ENCODE measurements at regions not wholly inside any gene's neighbourhood (a gene's known extent, or its start where the extent isn't known, plus 50 kb on each side); places are given as distances from the start of the nearest gene placed in this dataset.

DNA sequence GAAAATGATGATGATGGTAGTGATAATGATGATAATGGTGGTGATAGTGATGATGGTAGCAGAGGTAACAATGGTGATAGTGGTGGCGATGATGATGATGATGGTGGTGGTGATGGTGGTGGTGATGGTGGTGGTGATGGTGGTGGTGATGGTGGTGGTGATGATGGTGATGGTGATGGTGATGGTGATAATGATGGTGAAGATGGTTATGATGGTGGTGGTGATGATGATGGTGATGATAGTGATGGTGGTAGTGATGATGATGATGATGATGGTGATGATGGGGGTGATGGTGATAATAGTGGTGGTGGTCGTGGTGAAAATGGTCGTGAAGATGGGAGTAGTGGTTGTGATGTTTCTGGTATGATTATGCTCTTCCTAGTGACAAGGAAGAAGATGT is 581.8 kb downstream of the HS3ST4 start:
- H3K27me3 Mint-ChIP-seq = no peaks in the 10 kb centered on the region
- intact Hi-C loops (cut with micrococcal nuclease) = no loop called here
- ChIA-PET POLR2A (no interaction called here), CTCF (no interaction called here)
- no peak for ATAC-seq (ENCODE audit: low read depth)
- peaks cover 3% of the 10 kb centered on the region for H3K9me3 Mint-ChIP-seq
- TF ChIP-seq CTCF (IDR thresholded peaks at IDR 0.05) = no peak
- H3K4me3 Mint-ChIP-seq = no peak overlapping the region
- no peaks in the 10 kb centered on the region for H3K36me3 Mint-ChIP-seq (ENCODE audit: low read depth)
- H3K4me1 Mint-ChIP-seq = peaks cover 1% of the 10 kb centered on the region
- no peak for DNase-seq
- H3K27ac Mint-ChIP-seq = no peak overlapping the region

DNA sequence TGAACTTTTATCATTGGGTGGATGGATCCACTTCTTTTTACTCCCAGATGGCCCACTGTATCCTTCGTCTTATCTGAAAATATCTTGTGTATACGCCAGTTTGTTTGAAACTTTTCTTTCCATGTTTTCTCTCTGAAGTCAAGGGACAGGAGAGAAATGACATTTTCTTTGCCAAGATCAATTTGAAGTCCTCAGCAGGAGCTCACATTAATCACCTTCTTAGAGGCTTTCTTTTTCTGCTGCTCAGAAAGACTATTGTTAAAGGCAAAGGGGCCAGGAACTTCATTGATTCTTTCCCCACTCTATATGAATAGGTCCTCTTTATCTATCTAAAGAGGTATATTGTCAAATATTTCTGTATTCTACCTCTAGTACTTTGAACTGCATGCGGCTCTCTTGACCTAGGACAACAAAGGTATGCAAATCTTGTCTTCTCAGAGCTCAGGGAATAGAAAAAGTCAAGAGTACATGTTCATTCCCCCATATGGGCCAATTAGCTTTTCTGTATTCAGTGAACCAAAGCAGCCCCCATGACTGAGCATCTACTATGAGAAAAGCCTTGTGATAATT is 583.3 kb downstream of the HS3ST4 start:
- no peak for TF ChIP-seq CTCF (IDR thresholded peaks at IDR 0.05)
- no peak overlapping the region for H3K4me3 Mint-ChIP-seq
- no peaks in the 10 kb centered on the region for H3K27me3 Mint-ChIP-seq
- POLR2A ChIA-PET = no interaction called here
- ATAC-seq (ENCODE audit: low read depth) (no peak), DNase-seq (no peak)
- intact Hi-C loops (cut with micrococcal nuclease) = no loop called here
- CTCF ChIA-PET = no interaction called here
- H3K36me3 Mint-ChIP-seq (ENCODE audit: low read depth) = no peaks in the 10 kb centered on the region
- H3K27ac Mint-ChIP-seq = no peak overlapping the region
- H3K9me3 Mint-ChIP-seq = peaks cover 3% of the 10 kb centered on the region
- no peaks in the 10 kb centered on the region for H3K4me1 Mint-ChIP-seq

- intact Hi-C loops (cut with micrococcal nuclease) = no loop called here
- H3K4me1 Mint-ChIP-seq = no peaks in the 10 kb centered on the region
- peaks cover 3% of the 10 kb centered on the region for H3K9me3 Mint-ChIP-seq
- CTCF ChIA-PET = no interaction called here
- DNase-seq (no peak), ATAC-seq (ENCODE audit: low read depth) (no peak)
- TF ChIP-seq CTCF (IDR thresholded peaks at IDR 0.05) = no peak
- POLR2A ChIA-PET = no interaction called here
- no peaks in the 10 kb centered on the region for H3K27me3 Mint-ChIP-seq
- no peaks in the 10 kb centered on the region for H3K36me3 Mint-ChIP-seq (ENCODE audit: low read depth)
- H3K4me3 Mint-ChIP-seq = no peak overlapping the region
- no peak overlapping the region for H3K27ac Mint-ChIP-seq
These were observed 584.5 kb downstream of the HS3ST4 start for GRCh38 chr16:26276289-26276688.

GRCh38 chr16:26281381-26282110 is 589.8 kb downstream of the HS3ST4 start:
- intact Hi-C loops (cut with micrococcal nuclease) = no loop called here
- DNase-seq (no peak), ATAC-seq (ENCODE audit: low read depth) (no peak)
- no peaks in the 10 kb centered on the region for H3K36me3 Mint-ChIP-seq (ENCODE audit: low read depth)
- no peaks in the 10 kb centered on the region for H3K27me3 Mint-ChIP-seq
- H3K9me3 Mint-ChIP-seq = peaks cover 3% of the 10 kb centered on the region
- no peak overlapping the region for H3K27ac Mint-ChIP-seq
- no peak for TF ChIP-seq CTCF (IDR thresholded peaks at IDR 0.05)
- ChIA-PET POLR2A (no interaction called here), CTCF (no interaction called here)
- no peak overlapping the region for H3K4me3 Mint-ChIP-seq
- H3K4me1 Mint-ChIP-seq = no peaks in the 10 kb centered on the region

- CTCF ChIA-PET = no interaction called here
- no peaks in the 10 kb centered on the region for H3K4me1 Mint-ChIP-seq
- no peaks in the 10 kb centered on the region for H3K36me3 Mint-ChIP-seq (ENCODE audit: low read depth)
These were observed 604.0 kb downstream of the HS3ST4 start for GRCh38 chr16:26295625-26296304.

More at GRCh38 chr16:26295625-26296304, 604.0 kb downstream of the HS3ST4 start:
- Mint-ChIP-seq H3K4me3 (no peak overlapping the region), H3K27me3 (no peaks in the 10 kb centered on the region), H3K9me3 (peaks cover 3% of the 10 kb centered on the region), H3K27ac (no peak overlapping the region)
- no peak for TF ChIP-seq CTCF (IDR thresholded peaks at IDR 0.05)
- POLR2A ChIA-PET = no interaction called here
- intact Hi-C loops (cut with micrococcal nuclease) = no loop called here
- DNase-seq (no peak), ATAC-seq (ENCODE audit: low read depth) (no peak)

Data from activated B cell treated with CpG ODN at 0.5 μM for 24 hours (primary cell).